ENCODE measurements at regions not wholly inside any gene's neighbourhood (a gene's known extent, or its start where the extent isn't known, plus 50 kb on each side); places are given as distances from the start of the nearest gene placed in this dataset.

- no peak for TF ChIP-seq CTCF (IDR thresholded peaks at IDR 0.05)
- no peak for TF ChIP-seq POLR2A (IDR thresholded peaks at IDR 0.05)
- TF ChIP-seq POLR2AphosphoS5 (IDR thresholded peaks at IDR 0.05) = no peak
Observed at GRCh38 chr10:90560331-90560730, 297.5 kb downstream of the HTR7 start.
